ENCODE measurements at regions not wholly inside any gene's neighbourhood (a gene's known extent, or its start where the extent isn't known, plus 50 kb on each side); places are given as distances from the start of the nearest gene placed in this dataset.
"Not testable (repeated sequence)": the region's sequence is repeated elsewhere in the genome, so short reads cannot be mapped to it uniquely, and the experiment has no call there.

- DNase-seq = no peak
Observed at GRCh38 chr1:196160066-196160795, 448.0 kb downstream of the KCNT2 start.

GRCh38 chr1:196155586-196155985 is 452.7 kb downstream of the KCNT2 start:
- no peak for DNase-seq

GRCh38 chr1:196152975-196153374 is 455.3 kb downstream of the KCNT2 start:
- no peak for DNase-seq

- no peak for DNase-seq
Observed at GRCh38 chr1:196152086-196152485, 456.2 kb downstream of the KCNT2 start.

GRCh38 chr1:196148367-196148970 is 459.8 kb downstream of the KCNT2 start:
- DNase-seq = peak; percentile 27

- DNase-seq = no peak
Observed at GRCh38 chr1:196147530-196147929, 460.7 kb downstream of the KCNT2 start.

GRCh38 chr1:196145151-196145550 is 463.1 kb downstream of the KCNT2 start:
- not testable (repeated sequence) for DNase-seq

GRCh38 chr1:196144588-196144987 is 463.7 kb downstream of the KCNT2 start:
- DNase-seq = no peak

- DNase-seq = no peak
Observed at GRCh38 chr1:196143602-196144342, 464.5 kb downstream of the KCNT2 start.

- DNase-seq = no peak
Observed at GRCh38 chr1:196142111-196142640, 466.1 kb downstream of the KCNT2 start.

GRCh38 chr1:196136396-196136795 is 471.8 kb downstream of the KCNT2 start:
- DNase-seq = no peak

GRCh38 chr1:196131691-196132090 is 476.5 kb downstream of the KCNT2 start:
- DNase-seq = no peak

GRCh38 chr1:196128835-196129234 is 479.4 kb downstream of the KCNT2 start:
- no peak for DNase-seq

GRCh38 chr1:196121181-196121580 is 487.1 kb downstream of the KCNT2 start:
- peak; percentile 60 for DNase-seq

- DNase-seq = peak; percentile 64
Observed at GRCh38 chr1:196115646-196116045, 492.6 kb downstream of the KCNT2 start.

- no peak for DNase-seq
Observed at GRCh38 chr1:196114193-196114592, 494.0 kb downstream of the KCNT2 start.

- DNase-seq = not testable (repeated sequence)
Observed at GRCh38 chr1:196108990-196109389, 499.2 kb downstream of the KCNT2 start.

GRCh38 chr1:196105901-196106300 is 502.3 kb downstream of the KCNT2 start:
- DNase-seq = no peak

- no peak for DNase-seq
Observed at GRCh38 chr1:196102826-196103225, 505.4 kb downstream of the KCNT2 start.

- DNase-seq = no peak
Observed at GRCh38 chr1:196098000-196098399, 510.2 kb downstream of the KCNT2 start.

GRCh38 chr1:196094821-196095220 is 513.4 kb downstream of the KCNT2 start:
- no peak for DNase-seq

GRCh38 chr1:196091397-196092135 is 516.7 kb downstream of the KCNT2 start:
- no peak for DNase-seq

GRCh38 chr1:196090226-196090625 is 518.0 kb downstream of the KCNT2 start:
- no peak for DNase-seq

Data from NCI-H446 treated with DMSO at 0.1 percent for 48 hours (cell line).